Ramos (cell line): ENCODE measurements at regions not wholly inside any gene's neighbourhood (a gene's known extent, or its start where the extent isn't known, plus 50 kb on each side); places are given as distances from the start of the nearest gene placed in this dataset.

ENCODE experiments used
- in situ Hi-C: fragments of 300-500 bp; cut with MboI; formaldehyde crosslinking; loops from one replicate; pipeline ENCODE4 v1.14.3; 2022; ENCODE audit warnings: low sequenced_read_pairs; ENCODE audit not compliant: unreplicated experiment

- in situ Hi-C loops: no loop called here
Measured at GRCh38 chr14:53500191-53500590, 347.1 kb upstream of the DDHD1 start.

- in situ Hi-C loops: no loop called here
Measured at GRCh38 chr14:53496668-53497067, 343.5 kb upstream of the DDHD1 start.

- in situ Hi-C loops: no loop called here
Measured at GRCh38 chr14:53495846-53496343, 342.8 kb upstream of the DDHD1 start.

GRCh38 chr14:53494587-53494986 lies 341.5 kb upstream of the DDHD1 start:
- in situ Hi-C loops: no loop called here

GRCh38 chr14:53493860-53494259 lies 340.7 kb upstream of the DDHD1 start:
- in situ Hi-C loops: no loop called here

GRCh38 chr14:53493320-53493719 lies 340.2 kb upstream of the DDHD1 start:
- in situ Hi-C loops: no loop called here

- in situ Hi-C loops: no loop called here
Measured at GRCh38 chr14:53491884-53492277, 338.8 kb upstream of the DDHD1 start.

GRCh38 chr14:53491256-53491883 lies 338.2 kb upstream of the DDHD1 start:
- in situ Hi-C loops: no loop called here

- in situ Hi-C loops: no loop called here
Measured at GRCh38 chr14:53478174-53478573, 325.1 kb upstream of the DDHD1 start.

GRCh38 chr14:53473480-53473879 lies 320.4 kb upstream of the DDHD1 start:
- in situ Hi-C loops: no loop called here

DNA sequence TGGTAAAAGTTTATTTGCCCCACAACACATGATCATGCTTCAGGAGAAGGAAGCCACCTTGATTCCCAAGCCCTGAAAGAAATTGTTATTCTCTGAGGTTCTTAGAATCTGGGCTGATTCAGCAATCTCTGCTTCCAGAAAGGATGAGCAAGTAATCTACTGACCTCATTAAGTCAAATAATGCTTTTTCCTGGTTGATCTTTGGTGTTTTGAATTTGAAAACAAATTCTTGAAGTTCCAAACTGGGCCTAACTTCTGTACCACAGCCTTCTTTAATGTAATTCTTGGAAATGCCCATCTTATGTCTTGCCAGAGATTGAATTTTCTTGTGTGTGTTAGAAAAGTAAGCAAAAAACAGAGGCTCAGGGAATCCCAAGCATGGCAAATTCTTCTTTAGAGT lies 319.2 kb upstream of the DDHD1 start:
- in situ Hi-C loops: no loop called here

- in situ Hi-C loops: no loop called here
Measured at GRCh38 chr14:53470351-53471043, 317.4 kb upstream of the DDHD1 start.

- in situ Hi-C loops: no loop called here
Measured at GRCh38 chr14:53468876-53469275, 315.8 kb upstream of the DDHD1 start.

GRCh38 chr14:53464376-53464775 lies 311.3 kb upstream of the DDHD1 start:
- in situ Hi-C loops: no loop called here

- in situ Hi-C loops: no loop called here
Measured at GRCh38 chr14:53462931-53463778, 310.0 kb upstream of the DDHD1 start.

- in situ Hi-C loops: no loop called here
Measured at GRCh38 chr14:53461858-53462257, 308.7 kb upstream of the DDHD1 start.

DNA sequence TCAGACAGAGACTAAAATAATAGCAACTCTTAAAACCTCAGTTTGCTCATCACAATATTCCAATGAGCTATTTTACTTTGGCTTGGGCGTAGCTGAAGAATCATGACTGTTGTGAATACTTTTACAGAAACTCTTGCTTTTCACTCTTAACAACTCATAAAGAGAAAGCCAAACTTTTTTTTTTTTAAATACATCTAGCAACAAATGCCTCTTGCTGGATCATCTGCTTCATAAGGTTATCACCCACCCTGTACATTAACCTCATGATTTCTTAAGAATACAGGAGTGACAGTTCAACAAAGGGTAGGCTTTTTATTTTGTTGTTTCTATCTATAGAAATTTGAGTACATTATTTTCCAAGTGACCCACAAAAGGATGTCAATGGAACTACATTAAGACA lies 307.4 kb upstream of the DDHD1 start:
- in situ Hi-C loops: no loop called here

GRCh38 chr14:53458368-53458814 lies 305.3 kb upstream of the DDHD1 start:
- in situ Hi-C loops: no loop called here

GRCh38 chr14:53456931-53457330 lies 303.8 kb upstream of the DDHD1 start:
- in situ Hi-C loops: no loop called here

- in situ Hi-C loops: no loop called here
Measured at GRCh38 chr14:53452005-53452673, 299.0 kb upstream of the DDHD1 start.
